Gastrocnemius medialis (tissue), 4 donors: ENCODE measurements at regions not wholly inside any gene's neighbourhood (a gene's known extent, or its start where the extent isn't known, plus 50 kb on each side); places are given as distances from the start of the nearest gene placed in this dataset.

Experiments used
- ATAC-seq, 2 donors: fragments of 150-250 bp; one replicate each; pipeline ENCODE4 v1.9.1; 2016
- DNase-seq, 2 donors: peaks; one replicate each; pipeline ENCODE4 v3.0.0-alpha.2; 2019
- H3K27ac ChIP-seq, 4 donors: fragments of 200-600 bp; sonication (generic); 1 replicate in 1 of 4; 2 replicates in 3 of 4; pipeline ENCODE4 v1.5.1; 2016 to 2018; ENCODE audit warnings: mild to moderate bottlenecking in 2 of 4, moderate library complexity in 1 of 4
- H3K27me3 ChIP-seq, 3 donors: fragments of 200-600 bp; sonication (generic) in 2 of 3; 1 replicate in 1 of 3; 2 replicates in 2 of 3; pipeline versions ENCODE4 v1.5.1 to v1.6.0; 2016 to 2019; ENCODE audit warnings: mild to moderate bottlenecking in 1 of 3, moderate library complexity in 1 of 3
- H3K36me3 ChIP-seq, 2 donors: fragments of 200-600 bp; sonication (generic) in 1 of 2; one replicate each; pipeline ENCODE4 v1.5.1; 2017 to 2018
- H3K4me1 ChIP-seq, 2 donors: fragments of 200-600 bp; sonication (generic) in 1 of 2; one replicate each; pipeline ENCODE4 v1.5.1; 2016 to 2017; ENCODE audit warnings: mild to moderate bottlenecking in 2 of 2
- H3K4me3 ChIP-seq, 4 donors: fragments of 200-600 bp; sonication (generic) in 3 of 4; 1 replicate in 1 of 4; 2 replicates in 3 of 4; pipeline ENCODE4 v1.5.1; 2016 to 2019; ENCODE audit warnings: mild to moderate bottlenecking in 2 of 4
- H3K9me3 ChIP-seq, 3 donors: fragments of 200-600 bp; sonication (generic) in 2 of 3; 1 replicate in 1 of 3; 2 replicates in 2 of 3; pipeline ENCODE4 v1.5.1; 2016 to 2019
- POLR2A ChIP-seq, 2 donors: fragments of 450-650 bp; IDR thresholded peaks; one replicate each; pipeline ENCODE4 v1.6.1; 2017; ENCODE audit warnings: antibody characterized with exemption in 2 of 2, mild to moderate bottlenecking in 2 of 2, moderate library complexity in 2 of 2
- in situ Hi-C, 4 donors: fragments of 200-750 bp; cut with MboI; loops; one replicate each; pipeline versions ENCODE4 v1.15.0 to v1.8.0; 2017; ENCODE audit warnings: low sequenced_read_pairs in 4 of 4
- intact Hi-C: fragments of 100-400 bp; cut with DNase I; formaldehyde crosslinking; loops from one replicate; pipeline ENCODE4 v1.15.1; 2023; ENCODE audit warnings: low total_unique reads
- TF ChIP-seq, protein P1 (sequence below), 5 experiments: fragments of 450-650 bp in 3 of 5; fragments of 200-600 bp in 2 of 5; sonication (generic) in 2 of 5; IDR thresholded peaks in 4 of 5; conservative IDR thresholded peaks in 1 of 5; 1 replicate in 4 of 5; 2 replicates in 1 of 5; pipeline ENCODE4 v1.5.1; 2016 to 2019; ENCODE audit warnings: antibody characterized with exemption in 5 of 5, mild to moderate bottlenecking in 3 of 5, moderate library complexity in 3 of 5

DNA sequence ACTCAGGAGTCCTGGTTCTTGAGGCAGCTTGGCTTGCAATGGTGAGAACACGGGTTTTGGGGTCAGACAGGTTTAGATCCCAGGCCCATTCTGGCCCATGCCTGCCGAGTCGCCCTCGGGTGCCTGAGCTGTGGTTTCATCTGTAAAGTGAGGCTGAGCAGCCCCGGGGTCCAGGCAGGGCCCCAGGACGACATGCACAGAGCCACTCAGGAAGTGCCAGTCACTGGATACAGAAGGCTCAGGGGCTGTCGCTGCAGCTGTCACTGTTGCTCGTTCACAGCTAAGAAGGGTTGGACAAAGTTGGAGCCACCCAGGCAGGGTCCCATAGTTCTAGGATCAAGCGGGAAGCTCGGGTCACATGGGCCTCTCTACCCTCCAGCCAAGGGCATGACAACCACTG is 403.1 kb downstream of the BCL11B start:
- Histone ChIP-seq H3K27ac (no peak overlapping the region), H3K27me3 (no peaks in the 10 kb centered on the region), H3K4me3 (no peak overlapping the region), H3K36me3 (no peaks in the 10 kb centered on the region), H3K9me3 (no peaks in the 10 kb centered on the region), H3K4me1 (no peaks in the 10 kb centered on the region)
- intact Hi-C loops (no loop called here), in situ Hi-C loops (no loop called here)
- no peak for DNase-seq
- TF ChIP-seq, protein P1, sequence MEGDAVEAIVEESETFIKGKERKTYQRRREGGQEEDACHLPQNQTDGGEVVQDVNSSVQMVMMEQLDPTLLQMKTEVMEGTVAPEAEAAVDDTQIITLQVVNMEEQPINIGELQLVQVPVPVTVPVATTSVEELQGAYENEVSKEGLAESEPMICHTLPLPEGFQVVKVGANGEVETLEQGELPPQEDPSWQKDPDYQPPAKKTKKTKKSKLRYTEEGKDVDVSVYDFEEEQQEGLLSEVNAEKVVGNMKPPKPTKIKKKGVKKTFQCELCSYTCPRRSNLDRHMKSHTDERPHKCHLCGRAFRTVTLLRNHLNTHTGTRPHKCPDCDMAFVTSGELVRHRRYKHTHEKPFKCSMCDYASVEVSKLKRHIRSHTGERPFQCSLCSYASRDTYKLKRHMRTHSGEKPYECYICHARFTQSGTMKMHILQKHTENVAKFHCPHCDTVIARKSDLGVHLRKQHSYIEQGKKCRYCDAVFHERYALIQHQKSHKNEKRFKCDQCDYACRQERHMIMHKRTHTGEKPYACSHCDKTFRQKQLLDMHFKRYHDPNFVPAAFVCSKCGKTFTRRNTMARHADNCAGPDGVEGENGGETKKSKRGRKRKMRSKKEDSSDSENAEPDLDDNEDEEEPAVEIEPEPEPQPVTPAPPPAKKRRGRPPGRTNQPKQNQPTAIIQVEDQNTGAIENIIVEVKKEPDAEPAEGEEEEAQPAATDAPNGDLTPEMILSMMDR (IDR thresholded peaks at IDR 0.05 in 4 of 5, conservative IDR thresholded peaks at IDR 0.05 in 1 of 5): no peak
- no peak for TF ChIP-seq POLR2A (IDR thresholded peaks at IDR 0.05)
- no peak for ATAC-seq

GRCh38 chr14:98871796-98872195 is 400.2 kb downstream of the BCL11B start:
- ATAC-seq: no peak

GRCh38 chr14:98877065-98877464 is 394.9 kb downstream of the BCL11B start:
- no peaks in the 10 kb centered on the region for H3K27me3 ChIP-seq
- no peak overlapping the region for H3K27ac ChIP-seq
- in situ Hi-C loops (no loop called here), intact Hi-C loops (no loop called here)
- H3K36me3 ChIP-seq: no peaks in the 10 kb centered on the region
- no peak for TF ChIP-seq POLR2A (IDR thresholded peaks at IDR 0.05)
- TF ChIP-seq, protein P1 (IDR thresholded peaks at IDR 0.05 in 4 of 5, conservative IDR thresholded peaks at IDR 0.05 in 1 of 5): no peak
- H3K9me3 ChIP-seq: peaks cover 0 to 3% (median 0%) of the 10 kb centered on the region in 3 donors
- no peaks in the 10 kb centered on the region for H3K4me1 ChIP-seq
- ATAC-seq (no peak), DNase-seq (no peak)
- H3K4me3 ChIP-seq: no peak overlapping the region

More at GRCh38 chr14:98871796-98872195, 400.2 kb downstream of the BCL11B start:
- Histone ChIP-seq H3K4me1 (no peaks in the 10 kb centered on the region), H3K27me3 (no peaks in the 10 kb centered on the region), H3K36me3 (no peaks in the 10 kb centered on the region), H3K9me3 (no peaks in the 10 kb centered on the region), H3K27ac (no peak overlapping the region), H3K4me3 (no peak overlapping the region)
- TF ChIP-seq, protein P1 (IDR thresholded peaks at IDR 0.05 in 4 of 5, conservative IDR thresholded peaks at IDR 0.05 in 1 of 5): no peak
- no peak for TF ChIP-seq POLR2A (IDR thresholded peaks at IDR 0.05)
- no peak for DNase-seq
- in situ Hi-C loops (no loop called here), intact Hi-C loops (no loop called here)

GRCh38 chr14:98878282-98878681 is 393.7 kb downstream of the BCL11B start:
- H3K9me3 ChIP-seq: peaks cover 0 to 3% (median 0%) of the 10 kb centered on the region in 3 donors
- no peak overlapping the region for H3K27ac ChIP-seq
- H3K27me3 ChIP-seq: no peaks in the 10 kb centered on the region
- TF ChIP-seq POLR2A (IDR thresholded peaks at IDR 0.05): no peak
- TF ChIP-seq, protein P1 (IDR thresholded peaks at IDR 0.05 in 4 of 5, conservative IDR thresholded peaks at IDR 0.05 in 1 of 5): no peak
- intact Hi-C loops: no loop called here
- no peaks in the 10 kb centered on the region for H3K36me3 ChIP-seq
- DNase-seq (no peak), ATAC-seq (no peak)
- in situ Hi-C loops: no loop called here
- H3K4me1 ChIP-seq: no peaks in the 10 kb centered on the region
- no peak overlapping the region for H3K4me3 ChIP-seq

- Histone ChIP-seq H3K27me3 (no peaks in the 10 kb centered on the region), H3K27ac (no peak overlapping the region), H3K4me1 (no peaks in the 10 kb centered on the region), H3K9me3 (no peaks in the 10 kb centered on the region), H3K4me3 (no peak overlapping the region), H3K36me3 (no peaks in the 10 kb centered on the region)
- DNase-seq (no peak), ATAC-seq (no peak)
- TF ChIP-seq POLR2A (IDR thresholded peaks at IDR 0.05): no peak
- TF ChIP-seq, protein P1 (IDR thresholded peaks at IDR 0.05 in 4 of 5, conservative IDR thresholded peaks at IDR 0.05 in 1 of 5): no peak
- in situ Hi-C loops (no loop called here), intact Hi-C loops (no loop called here)
Observed at GRCh38 chr14:98886982-98887381, 385.0 kb downstream of the BCL11B start.
